GM12892 (cell line): ENCODE measurements at regions not wholly inside any gene's neighbourhood (a gene's known extent, or its start where the extent isn't known, plus 50 kb on each side); places are given as distances from the start of the nearest gene placed in this dataset.

Experiments
- POLR2A ChIP-seq: IDR thresholded peaks from 2 replicates; pipeline ENCODE4 v1.6.1; 2011; ENCODE audit warnings: low read depth, low read length, control low read depth
- TAF1 ChIP-seq: IDR thresholded peaks from 2 replicates; pipeline ENCODE4 v1.6.1; 2011; ENCODE audit warnings: low read depth, mild to moderate bottlenecking, control low read depth, low read length, borderline replicate concordance

DNA sequence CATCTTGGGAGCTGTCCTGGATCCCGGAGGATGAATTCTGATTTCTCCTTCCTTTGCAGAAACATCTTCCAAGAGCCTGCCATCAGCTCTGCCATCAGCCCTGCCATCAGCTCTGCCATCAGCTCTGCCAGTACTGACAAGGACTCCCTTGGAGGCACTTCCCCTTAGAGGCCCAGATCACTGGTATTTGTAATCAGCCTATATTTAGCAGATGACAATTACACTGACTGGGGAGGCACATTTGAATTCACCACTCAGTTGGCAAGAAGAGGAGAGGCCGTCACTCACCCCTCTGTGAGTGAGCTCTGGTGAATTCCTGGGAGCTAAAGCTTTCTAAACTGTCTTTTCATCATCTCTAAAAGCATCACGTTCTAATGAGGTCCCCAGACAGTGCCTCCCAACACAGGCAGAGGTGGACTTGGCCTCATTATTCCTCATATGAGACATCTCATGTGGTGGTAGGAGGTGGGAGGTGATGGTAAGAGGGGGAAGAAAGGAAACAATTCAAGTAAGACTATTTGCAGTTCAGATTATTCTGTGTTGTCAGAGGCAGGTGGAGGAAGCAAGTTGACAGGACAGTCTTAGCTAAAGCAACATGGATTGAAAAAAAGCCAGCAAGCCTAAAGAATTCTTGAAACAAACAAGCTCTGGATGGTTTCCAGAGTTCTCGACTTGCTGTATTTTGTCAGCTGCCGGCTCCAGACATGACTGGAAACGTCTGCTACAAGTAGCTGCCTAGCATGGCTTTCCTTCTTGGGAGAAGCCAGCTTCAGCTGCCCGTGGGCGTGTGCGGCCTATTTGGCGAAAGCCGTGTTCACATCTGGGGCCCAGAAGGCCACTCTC, 771.7 kb downstream of the TBC1D22A start:
- TF ChIP-seq POLR2A: no peak
- no peak for TF ChIP-seq TAF1
